ENCODE measurements at regions not wholly inside any gene's neighbourhood (a gene's known extent, or its start where the extent isn't known, plus 50 kb on each side); places are given as distances from the start of the nearest gene placed in this dataset.

DNA sequence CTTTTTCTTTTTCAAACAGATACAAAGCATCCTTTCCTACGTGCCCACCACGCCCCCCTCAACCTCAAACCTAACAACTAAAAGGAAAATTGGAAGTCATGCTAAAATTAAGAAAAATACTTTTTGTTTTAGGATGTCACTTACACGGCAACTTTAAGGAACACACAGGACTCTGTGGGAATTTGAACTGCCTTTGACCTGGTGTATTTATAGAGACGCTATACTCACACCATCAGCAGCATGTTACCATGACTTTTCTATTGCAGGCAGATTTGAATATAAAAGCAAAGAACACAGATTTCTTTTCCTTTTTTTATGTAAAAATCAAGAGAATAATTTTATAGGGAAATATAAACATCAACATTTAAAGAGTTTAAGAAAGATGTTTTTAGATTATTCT lies 198.2 kb downstream of the SIPA1L2 start:
- TF ChIP-seq ZNF274 (IDR thresholded peaks at IDR 0.05; ENCODE audit: low read depth, low read length) (no peak), SUZ12 (IDR thresholded peaks at IDR 0.05; ENCODE audit: extremely low read depth, insufficient read depth, insufficient read length) (no peak)
